Activated naive CD8-positive, alpha-beta T cell treated with anti-CD3 and anti-CD28 coated beads, Interleukin-2, amount 10 ng/mL, durations not matched to agents 7 days and 5 days (primary cell): ENCODE measurements at regions not wholly inside any gene's neighbourhood (a gene's known extent, or its start where the extent isn't known, plus 50 kb on each side); places are given as distances from the start of the nearest gene placed in this dataset.

Source experiments
- ATAC-seq: fragments of 150-1000 bp; cut with Tn5 transposase; one replicate; pipeline ENCODE4 v1.10.0; 2021; ENCODE audit warnings: low read depth, moderate library complexity
- POLR2A ChIA-PET: fragments of 350-600 bp; sonication (Branson Sonifier 250); formaldehyde crosslinking; loops from one replicate; lab custom pipeline; 2021; ENCODE audit warnings: antibody characterized with exemption; lab: Charles Lee
- DNase-seq: peaks from one replicate; pipeline ENCODE4 v3.0.0; 2021
- H3K27ac Mint-ChIP-seq: one replicate; pipeline ENCODE4 v1.8.0; 2022; ENCODE audit warnings: mild to moderate bottlenecking, mixed read lengths
- H3K27me3 Mint-ChIP-seq: one replicate; pipeline ENCODE4 v1.8.0; 2022; ENCODE audit warnings: mild to moderate bottlenecking, moderate library complexity, mixed read lengths
- H3K36me3 Mint-ChIP-seq: one replicate; pipeline ENCODE4 v1.8.0; 2021; ENCODE audit warnings: mild to moderate bottlenecking, mixed read lengths
- H3K4me1 Mint-ChIP-seq: one replicate; pipeline ENCODE4 v1.8.0; 2021; ENCODE audit warnings: mixed read lengths
- H3K4me3 Mint-ChIP-seq: one replicate; pipeline ENCODE4 v1.8.0; 2022; ENCODE audit warnings: mild to moderate bottlenecking, moderate library complexity, mixed read lengths
- H3K9me3 Mint-ChIP-seq: one replicate; pipeline ENCODE4 v1.8.0; 2021; ENCODE audit warnings: mixed read lengths

DNA sequence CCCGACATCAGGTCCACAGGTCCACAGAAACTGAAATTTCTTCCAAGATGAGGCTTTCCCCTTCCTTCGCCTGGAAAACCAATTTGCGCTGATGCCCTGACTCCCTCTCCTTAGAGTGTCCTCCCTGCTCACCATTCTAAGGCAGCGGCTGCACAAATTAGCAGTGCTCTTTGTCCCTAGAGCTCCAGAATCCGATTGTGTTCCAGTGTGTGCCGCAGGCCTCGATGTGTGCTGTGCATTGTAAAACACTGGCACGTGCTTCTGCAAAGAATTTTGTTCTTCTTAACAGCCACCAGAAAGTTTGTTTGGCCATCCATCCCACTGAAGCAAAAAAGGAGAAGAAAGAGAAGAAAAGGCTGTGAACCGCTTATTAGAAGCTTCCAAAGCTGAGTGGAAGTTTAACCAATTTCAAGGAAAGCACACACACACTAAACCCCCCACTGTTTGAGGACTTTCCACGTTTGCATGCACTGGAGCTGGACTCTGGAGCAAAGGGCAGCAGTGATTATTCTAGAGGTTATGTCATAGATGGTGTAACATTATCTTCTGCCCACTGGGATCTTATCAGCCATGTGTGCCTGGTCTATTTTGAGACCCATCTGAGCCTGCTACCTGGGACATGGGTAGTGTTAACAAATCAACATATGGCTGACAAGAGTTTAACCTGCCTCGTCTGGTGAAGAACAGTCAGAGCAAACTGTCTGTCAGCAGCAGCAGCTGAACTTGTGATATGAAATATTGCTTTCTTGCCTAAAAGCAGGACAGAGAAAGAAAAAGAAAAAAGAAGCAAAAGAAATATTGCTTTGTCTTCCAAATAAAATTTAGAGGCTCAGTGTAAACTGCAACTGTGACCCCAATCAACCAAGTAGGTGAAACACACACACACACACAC is 64.9 kb upstream of the RREB1 start:
- H3K27ac Mint-ChIP-seq, result no peak overlapping the region
- POLR2A ChIA-PET, result interaction anchor here (1.0 kb wide), 1 partner anchor 66 kb away, joined by 3 read pairs; no protein-coding TSS in a partner anchor
- H3K27me3 Mint-ChIP-seq, result peaks cover 9% of the 10 kb centered on the region
- peaks cover 19% of the 10 kb centered on the region for H3K4me1 Mint-ChIP-seq
- peaks cover 5% of the 10 kb centered on the region for H3K36me3 Mint-ChIP-seq
- no peak for DNase-seq
- no peaks in the 10 kb centered on the region for H3K9me3 Mint-ChIP-seq
- ATAC-seq, result no peak
- no peak overlapping the region for H3K4me3 Mint-ChIP-seq

DNA sequence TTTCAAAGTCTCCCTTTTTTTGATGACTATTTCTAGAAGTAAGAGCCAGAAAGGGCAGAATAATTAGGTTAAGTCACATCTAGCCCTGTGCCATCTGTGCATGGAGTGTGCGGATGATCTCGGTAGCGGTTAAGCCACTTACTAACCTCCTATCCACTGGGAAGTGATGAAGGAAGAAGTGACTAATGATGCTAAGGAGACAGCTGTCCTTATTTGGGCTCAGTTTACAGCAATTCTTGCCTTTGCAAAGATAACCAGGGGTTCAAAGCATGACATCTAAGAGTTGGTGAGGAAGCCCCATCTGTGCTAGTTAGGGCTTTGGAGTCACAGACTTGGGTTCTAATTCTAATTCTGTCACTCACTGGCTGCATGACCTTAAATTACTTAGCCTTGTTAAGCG is 62.4 kb upstream of the RREB1 start:
- no peak overlapping the region for H3K27ac Mint-ChIP-seq
- DNase-seq, result no peak
- no peak overlapping the region for H3K4me3 Mint-ChIP-seq
- ATAC-seq, result no peak
- POLR2A ChIA-PET, result interaction anchor here (0.7 kb wide), 1 partner anchor 22 kb away, joined by 3 read pairs; no protein-coding TSS in a partner anchor
- H3K27me3 Mint-ChIP-seq, result peaks cover 19% of the 10 kb centered on the region
- peaks cover 20% of the 10 kb centered on the region for H3K4me1 Mint-ChIP-seq
- H3K36me3 Mint-ChIP-seq, result peaks cover 5% of the 10 kb centered on the region
- no peaks in the 10 kb centered on the region for H3K9me3 Mint-ChIP-seq

DNA sequence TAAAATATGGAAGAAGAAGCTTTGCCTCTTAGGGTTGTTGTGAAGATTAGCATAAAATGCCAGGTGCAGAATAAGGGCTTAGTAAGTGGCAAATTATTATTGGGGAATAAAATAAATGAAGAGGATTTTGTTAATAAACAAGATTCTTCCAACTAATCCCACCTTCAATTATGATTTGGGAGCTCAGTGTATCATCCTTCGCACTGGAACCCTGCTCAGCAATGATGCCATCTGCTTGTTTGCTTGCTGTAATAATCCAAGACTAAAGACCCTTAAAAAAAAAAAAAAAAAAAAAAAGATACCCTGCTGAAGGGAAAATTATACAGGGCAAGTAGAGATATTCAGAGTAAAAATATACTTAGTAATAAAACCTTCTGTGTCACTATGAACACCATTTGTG is 62.0 kb upstream of the RREB1 start:
- ATAC-seq, result no peak
- Mint-ChIP-seq H3K27me3 (peaks cover 23% of the 10 kb centered on the region), H3K4me3 (no peak overlapping the region), H3K9me3 (no peaks in the 10 kb centered on the region), H3K36me3 (peaks cover 5% of the 10 kb centered on the region), H3K27ac (no peak overlapping the region), H3K4me1 (peaks cover 21% of the 10 kb centered on the region)
- POLR2A ChIA-PET, result no interaction called here
- no peak for DNase-seq

DNA sequence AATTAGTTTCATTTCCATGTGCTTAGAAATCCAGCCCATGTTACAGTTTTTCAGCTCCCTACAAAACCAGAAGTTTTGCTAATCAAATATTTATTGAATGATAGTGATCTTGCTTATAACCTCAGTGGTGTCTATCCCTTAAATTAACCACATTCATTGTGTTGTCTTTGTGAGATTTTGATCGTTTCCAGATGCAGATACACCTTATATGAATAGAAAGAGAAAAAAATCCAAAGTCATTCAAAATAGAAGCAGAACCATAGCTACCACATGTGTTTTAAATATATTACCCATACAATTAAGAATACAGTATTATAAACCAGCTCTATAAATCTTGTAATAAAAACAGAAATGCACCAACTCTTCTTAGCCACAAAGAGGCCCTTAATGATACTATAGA is 60.6 kb upstream of the RREB1 start:
- DNase-seq (no peak), ATAC-seq (no peak)
- Mint-ChIP-seq H3K4me1 (peaks cover 13% of the 10 kb centered on the region), H3K9me3 (no peaks in the 10 kb centered on the region), H3K36me3 (no peaks in the 10 kb centered on the region), H3K4me3 (no peak overlapping the region), H3K27ac (no peak overlapping the region), H3K27me3 (peaks cover 26% of the 10 kb centered on the region)
- POLR2A ChIA-PET, result no interaction called here

- DNase-seq (no peak), ATAC-seq (no peak)
- Mint-ChIP-seq H3K36me3 (no peaks in the 10 kb centered on the region), H3K27me3 (peaks cover 32% of the 10 kb centered on the region), H3K27ac (no peak overlapping the region), H3K4me3 (no peak overlapping the region), H3K9me3 (no peaks in the 10 kb centered on the region), H3K4me1 (peaks cover 8% of the 10 kb centered on the region)
- POLR2A ChIA-PET, result interaction anchor here (0.6 kb wide), 1 partner anchor 58 kb away, joined by 3 read pairs; no protein-coding TSS in a partner anchor
Measured at GRCh38 chr6:7047966-7048365, 59.8 kb upstream of the RREB1 start.

DNA sequence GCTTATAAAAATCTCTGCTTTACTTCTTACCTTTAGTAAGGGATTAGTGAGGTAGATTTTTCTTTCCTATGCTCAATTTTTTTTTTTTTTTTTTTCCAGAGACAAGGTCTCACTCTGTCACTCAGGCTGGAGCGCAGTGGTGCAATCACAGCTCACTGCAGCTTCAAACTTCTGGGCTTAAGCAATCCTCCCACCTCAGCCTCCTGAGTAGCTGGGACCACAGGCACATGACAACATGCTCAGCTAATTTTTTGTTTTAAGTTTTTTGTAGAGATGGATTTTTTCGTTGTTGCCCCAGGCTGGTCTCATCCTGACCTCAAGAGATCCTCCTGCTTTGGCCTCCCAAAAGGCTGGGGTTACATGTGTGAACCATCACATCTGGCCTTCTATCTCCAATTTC is 58.9 kb upstream of the RREB1 start:
- DNase-seq (no peak), ATAC-seq (no peak)
- H3K4me3 Mint-ChIP-seq, result no peak overlapping the region
- peaks cover 8% of the 10 kb centered on the region for H3K4me1 Mint-ChIP-seq
- no peaks in the 10 kb centered on the region for H3K9me3 Mint-ChIP-seq
- POLR2A ChIA-PET, result no interaction called here
- no peaks in the 10 kb centered on the region for H3K36me3 Mint-ChIP-seq
- H3K27ac Mint-ChIP-seq, result no peak overlapping the region
- peaks cover 39% of the 10 kb centered on the region for H3K27me3 Mint-ChIP-seq

DNA sequence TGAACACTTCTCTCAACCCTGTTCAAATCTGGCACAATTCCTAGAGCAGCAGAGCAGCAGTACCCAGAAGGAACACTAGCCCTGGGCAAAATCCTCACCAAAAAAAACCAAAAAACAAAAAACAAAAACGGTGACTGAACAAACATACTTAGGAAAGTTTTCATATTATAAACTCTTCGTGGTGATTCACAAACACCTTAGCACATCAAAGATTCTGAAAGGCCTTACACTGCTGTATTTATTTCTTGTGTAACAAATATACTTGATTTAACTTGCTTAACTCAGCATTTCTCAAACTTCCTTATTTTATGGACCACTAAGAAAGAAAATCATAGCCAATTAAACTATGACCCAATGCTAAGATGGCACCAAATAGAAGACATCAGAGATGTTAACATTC is 57.8 kb upstream of the RREB1 start:
- Mint-ChIP-seq H3K27ac (no peak overlapping the region), H3K27me3 (peaks cover 48% of the 10 kb centered on the region), H3K4me3 (no peak overlapping the region), H3K9me3 (no peaks in the 10 kb centered on the region), H3K4me1 (peaks cover 8% of the 10 kb centered on the region), H3K36me3 (no peaks in the 10 kb centered on the region)
- POLR2A ChIA-PET, result no interaction called here
- DNase-seq (no peak), ATAC-seq (no peak)

DNA sequence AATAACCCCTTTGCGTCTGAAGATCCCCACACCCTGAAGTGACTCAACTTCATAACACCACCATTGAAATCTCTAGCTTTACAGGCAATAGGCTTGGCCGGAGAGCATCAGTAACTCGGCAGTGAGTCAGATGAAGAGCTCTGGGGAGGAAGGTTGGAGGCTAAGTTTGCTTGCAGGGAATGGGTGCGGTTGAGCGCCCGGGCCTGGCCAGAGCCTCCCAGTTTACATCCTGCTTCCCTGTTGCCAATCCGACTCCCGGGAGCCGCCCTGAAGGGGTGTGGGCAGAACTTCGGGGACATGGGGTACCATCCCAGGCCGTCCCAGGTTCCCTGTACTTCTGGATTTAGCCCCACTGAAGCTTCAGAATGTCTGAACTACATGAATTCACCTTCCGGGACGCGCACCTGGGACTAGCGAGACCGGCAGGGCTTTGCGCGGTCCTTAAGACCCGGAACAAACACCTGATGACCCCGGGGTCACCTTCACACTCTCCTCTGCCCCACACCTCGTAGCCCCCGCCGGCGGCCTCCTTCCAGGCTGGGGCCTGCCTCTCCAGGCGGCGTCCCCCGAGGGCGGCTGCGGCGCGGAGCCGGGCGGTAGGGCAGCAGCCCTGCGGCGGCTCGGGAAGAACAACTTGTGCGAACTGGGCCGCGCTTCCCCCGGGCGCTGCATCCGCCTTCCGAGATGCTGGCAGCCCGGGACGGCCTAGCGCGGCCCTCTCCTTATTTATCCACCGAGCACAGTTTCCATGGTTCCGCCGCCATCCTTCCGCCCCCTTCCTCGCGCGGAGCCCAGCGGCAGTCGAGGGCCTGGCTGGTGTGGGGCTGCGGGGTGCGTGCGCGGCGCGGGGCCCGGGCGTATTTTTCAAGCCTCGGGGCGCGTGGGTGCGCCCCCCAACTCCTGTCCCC is 56.6 kb upstream of the RREB1 start:
- POLR2A ChIA-PET, result no interaction called here
- Mint-ChIP-seq H3K36me3 (no peaks in the 10 kb centered on the region), H3K27me3 (peaks cover 41% of the 10 kb centered on the region), H3K4me1 (peaks cover 8% of the 10 kb centered on the region), H3K9me3 (no peaks in the 10 kb centered on the region), H3K27ac (no peak overlapping the region), H3K4me3 (peak overlapping the region; percentile 16)
- ATAC-seq (peak; percentile 67), DNase-seq (peak; percentile 55)

GRCh38 chr6:7051780-7052442 is 55.9 kb upstream of the RREB1 start:
- H3K4me3 Mint-ChIP-seq, result peak overlapping the region; percentile 57
- no peak overlapping the region for H3K27ac Mint-ChIP-seq
- H3K27me3 Mint-ChIP-seq, result peaks cover 40% of the 10 kb centered on the region
- peaks cover 8% of the 10 kb centered on the region for H3K4me1 Mint-ChIP-seq
- peak; percentile 57 for DNase-seq
- no peaks in the 10 kb centered on the region for H3K9me3 Mint-ChIP-seq
- H3K36me3 Mint-ChIP-seq, result no peaks in the 10 kb centered on the region
- POLR2A ChIA-PET, result no interaction called here
- ATAC-seq, result peak; percentile 77

GRCh38 chr6:7052443-7053011 is 55.2 kb upstream of the RREB1 start:
- Mint-ChIP-seq H3K36me3 (no peaks in the 10 kb centered on the region), H3K9me3 (no peaks in the 10 kb centered on the region), H3K4me1 (peaks cover 6% of the 10 kb centered on the region), H3K27ac (no peak overlapping the region), H3K4me3 (peak overlapping the region; percentile 4), H3K27me3 (peaks cover 40% of the 10 kb centered on the region)
- POLR2A ChIA-PET, result interaction anchor here (0.7 kb wide), 3 partner anchors 34 to 1012 kb away, joined by 3 to 4 read pairs (median 3); no protein-coding TSS in a partner anchor
- no peak for ATAC-seq
- no peak for DNase-seq

DNA sequence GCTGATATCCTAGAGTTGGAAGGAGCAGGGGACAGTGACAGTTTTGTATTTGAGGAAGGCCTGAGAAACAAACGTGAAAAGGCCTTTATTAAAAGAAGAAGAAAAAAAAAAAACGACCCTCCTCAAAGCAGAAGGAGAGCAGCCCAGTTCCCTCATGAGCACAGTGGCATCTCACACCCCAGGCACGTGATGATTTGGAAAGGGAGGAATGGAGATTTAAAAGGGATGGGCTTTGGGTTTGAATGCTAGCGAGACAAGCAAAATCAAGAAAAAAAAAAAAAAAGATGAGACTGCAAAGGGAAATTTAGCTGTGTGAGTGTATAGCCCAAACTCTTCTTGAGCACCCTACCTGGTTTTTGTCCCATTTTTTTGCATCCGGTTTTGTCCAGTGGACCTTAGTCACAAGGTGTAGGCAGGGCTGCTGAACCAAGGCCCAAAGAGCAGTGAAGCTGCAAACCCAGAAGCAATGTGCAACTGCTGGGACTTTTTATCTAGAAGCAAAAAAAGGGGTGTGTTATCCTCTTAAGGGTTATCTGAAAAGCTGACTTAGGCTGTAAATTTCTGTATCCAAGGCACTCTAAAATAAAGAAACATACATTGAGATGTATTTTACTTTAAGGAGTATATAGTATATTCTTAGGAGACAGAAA is 54.5 kb upstream of the RREB1 start:
- H3K4me3 Mint-ChIP-seq, result peak overlapping the region; percentile 4
- no peaks in the 10 kb centered on the region for H3K9me3 Mint-ChIP-seq
- no peaks in the 10 kb centered on the region for H3K36me3 Mint-ChIP-seq
- ATAC-seq (no peak), DNase-seq (no peak)
- peaks cover 7% of the 10 kb centered on the region for H3K4me1 Mint-ChIP-seq
- H3K27ac Mint-ChIP-seq, result no peak overlapping the region
- POLR2A ChIA-PET, result interaction anchor here (0.7 kb wide), 3 partner anchors 33 to 1011 kb away, joined by 3 to 4 read pairs (median 3); no protein-coding TSS in a partner anchor
- H3K27me3 Mint-ChIP-seq, result peaks cover 40% of the 10 kb centered on the region
